Liver (tissue), 8 donors: ENCODE measurements at regions not wholly inside any gene's neighbourhood (a gene's known extent, or its start where the extent isn't known, plus 50 kb on each side); places are given as distances from the start of the nearest gene placed in this dataset.

Source experiments
- DNase-seq: peaks from one replicate; pipeline ENCODE4 v3.0.0-alpha.2; 2017; ENCODE audit warnings: low spot score
- H3K27ac ChIP-seq, 2 donors: one replicate each; pipeline ENCODE4 v1.7.0; 2013; ENCODE audit warnings: inconsistent platforms in 2 of 2, low read length in 2 of 2, control low read depth in 1 of 2, low read depth in 1 of 2, mild to moderate bottlenecking in 1 of 2
- H3K27me3 ChIP-seq, 4 donors: one replicate each; pipeline versions ENCODE4 v1.6.1 to v1.7.0; 2013; ENCODE audit warnings: low read length in 3 of 4, inconsistent platforms in 1 of 4, mild to moderate bottlenecking in 1 of 4, moderate library complexity in 1 of 4; ENCODE audit not compliant: control insufficient read depth in 4 of 4, insufficient read depth in 4 of 4
- H3K36me3 ChIP-seq, 4 donors: one replicate each; pipeline versions ENCODE4 v1.6.1 to v1.7.0; 2013; ENCODE audit warnings: low read length in 3 of 4, mild to moderate bottlenecking in 3 of 4, low read depth in 1 of 4, moderate library complexity in 1 of 4; ENCODE audit not compliant: control insufficient read depth in 4 of 4, insufficient read depth in 3 of 4
- H3K4me1 ChIP-seq, 4 donors: one replicate each; pipeline versions ENCODE4 v1.6.1 to v1.7.0; 2013; ENCODE audit warnings: low read length in 3 of 4, mild to moderate bottlenecking in 3 of 4, moderate library complexity in 1 of 4; ENCODE audit not compliant: control insufficient read depth in 4 of 4, insufficient read depth in 4 of 4
- H3K4me3 ChIP-seq, 3 donors: one replicate each; pipeline versions ENCODE4 v1.6.1 to v1.7.0; 2013; ENCODE audit warnings: low read length in 3 of 3, control low read depth in 1 of 3, low read depth in 1 of 3, mild to moderate bottlenecking in 1 of 3
- H3K9ac ChIP-seq, 2 donors: one replicate each; pipeline ENCODE4 v1.7.0; 2013; ENCODE audit warnings: low read length in 2 of 2, mild to moderate bottlenecking in 2 of 2, moderate library complexity in 2 of 2, control low read depth in 1 of 2, low read depth in 1 of 2
- H3K9me3 ChIP-seq, 4 donors: one replicate each; pipeline versions ENCODE4 v1.6.1 to v1.7.0; 2013; ENCODE audit warnings: low read length in 3 of 4; ENCODE audit not compliant: control insufficient read depth in 4 of 4
- ATF3 ChIP-seq: IDR thresholded peaks from 2 replicates; pipeline ENCODE4 v1.6.1; 2016; ENCODE audit warnings: antibody characterized with exemption
- CTCF ChIP-seq: fragments of 150-350 bp; IDR thresholded peaks from 2 replicates; pipeline ENCODE4 v1.5.1; 2017; ENCODE audit warnings: improper control_type of control experiment, low read depth, low read length; ENCODE audit not compliant: missing input control
- EGR1 ChIP-seq, 2 donors: IDR thresholded peaks; 2 replicates each; pipeline ENCODE4 v1.6.1; 2016 to 2018; ENCODE audit warnings: antibody characterized with exemption in 2 of 2, low read depth in 2 of 2
- FOXA1 ChIP-seq: IDR thresholded peaks from 2 replicates; pipeline ENCODE4 v1.6.1; 2016; ENCODE audit warnings: antibody characterized with exemption
- FOXA2 ChIP-seq: IDR thresholded peaks from 2 replicates; pipeline ENCODE4 v1.6.1; 2016; ENCODE audit warnings: antibody characterized with exemption
- GABPA ChIP-seq, 2 donors: IDR thresholded peaks in 1 of 2; conservative IDR thresholded peaks in 1 of 2; 2 replicates each; pipeline ENCODE4 v1.6.1; 2016; ENCODE audit warnings: antibody characterized with exemption in 2 of 2, mild to moderate bottlenecking in 1 of 2, moderate library complexity in 1 of 2
- HNF4A ChIP-seq, 2 donors: conservative IDR thresholded peaks; 2 replicates each; pipeline ENCODE4 v1.6.1; 2016; ENCODE audit warnings: antibody characterized with exemption in 2 of 2, mild to moderate bottlenecking in 2 of 2
- HNF4G ChIP-seq: IDR thresholded peaks from 2 replicates; pipeline ENCODE4 v1.6.1; 2016; ENCODE audit warnings: antibody characterized with exemption
- JUND ChIP-seq, 2 donors: IDR thresholded peaks; 2 replicates each; pipeline ENCODE4 v1.6.1; 2016; ENCODE audit warnings: antibody characterized with exemption in 2 of 2
- MAX ChIP-seq: IDR thresholded peaks from 2 replicates; pipeline ENCODE4 v1.6.1; 2016; ENCODE audit warnings: antibody characterized with exemption
- NR2F2 ChIP-seq: IDR thresholded peaks from 2 replicates; pipeline ENCODE4 v1.6.1; 2016; ENCODE audit warnings: antibody characterized with exemption
- RAD21 ChIP-seq, 2 donors: IDR thresholded peaks; 2 replicates each; pipeline ENCODE4 v1.6.1; 2016; ENCODE audit warnings: antibody characterized with exemption in 2 of 2, mild to moderate bottlenecking in 2 of 2
- REST ChIP-seq: IDR thresholded peaks from 2 replicates; pipeline ENCODE4 v1.6.1; 2016; ENCODE audit warnings: antibody characterized with exemption, mild to moderate bottlenecking
- RXRA ChIP-seq, 2 donors: IDR thresholded peaks; 2 replicates each; pipeline ENCODE4 v1.6.1; 2017 to 2018; ENCODE audit warnings: antibody characterized with exemption in 2 of 2, mild to moderate bottlenecking in 1 of 2
- SP1 ChIP-seq: IDR thresholded peaks from 2 replicates; pipeline ENCODE4 v1.6.1; 2018; ENCODE audit warnings: antibody characterized with exemption, mild to moderate bottlenecking
- TAF1 ChIP-seq: conservative IDR thresholded peaks from 2 replicates; pipeline ENCODE4 v1.6.1; 2016; ENCODE audit warnings: antibody characterized with exemption, mild to moderate bottlenecking
- YY1 ChIP-seq: IDR thresholded peaks from 2 replicates; pipeline ENCODE4 v1.6.1; 2016; ENCODE audit warnings: antibody characterized with exemption, mild to moderate bottlenecking
- ZBTB33 ChIP-seq: IDR thresholded peaks from 2 replicates; pipeline ENCODE4 v1.6.1; 2016; ENCODE audit warnings: antibody characterized with exemption
- WGBS: extraction: QIAGEN DNeasy Blood & Tissue Kit; methylation state at CpG from one replicate; pipeline ENCODE4 v1.1.7; 2013; 5-methylcytosine and 5-hydroxymethylcytosine counted together
- donor health status: healthy.
- donor health status: healthy.
- donor health status: healthy.
- donor health status: healthy.
- donor health status: healthy.

- TF ChIP-seq FOXA2 (no peak), RAD21 (IDR thresholded peaks at IDR 0.05) (no peak), HNF4G (no peak), GABPA (IDR thresholded peaks at IDR 0.05 in 1 of 2, conservative IDR thresholded peaks at IDR 0.05 in 1 of 2) (no peak), NR2F2 (no peak), ZBTB33 (no peak), TAF1 (no peak), FOXA1 (no peak), EGR1 (IDR thresholded peaks at IDR 0.05; ENCODE audit: low read depth in 2 of 2) (no peak), SP1 (no peak), MAX (no peak), CTCF (no peak), RXRA (IDR thresholded peaks at IDR 0.05) (no peak), REST (no peak), JUND (IDR thresholded peaks at IDR 0.05) (no peak), HNF4A (conservative IDR thresholded peaks at IDR 0.05) (no peak), ATF3 (no peak), YY1 (no peak)
- no peak for DNase-seq
- no peak overlapping the region for H3K9ac ChIP-seq
- no peaks in the 10 kb centered on the region for H3K27me3 ChIP-seq
- no peaks in the 10 kb centered on the region for H3K9me3 ChIP-seq
- H3K27ac ChIP-seq: no peak overlapping the region
- no peaks in the 10 kb centered on the region for H3K4me1 ChIP-seq
- no peak overlapping the region for H3K4me3 ChIP-seq
- H3K36me3 ChIP-seq: no peaks in the 10 kb centered on the region
- 89% methylated on average over 2 of the region's 2 CpGs for WGBS
Observed at GRCh38 chr13:44063467-44063866, 183.8 kb downstream of the LACC1 start.

- Histone ChIP-seq H3K9ac (no peak overlapping the region), H3K4me3 (no peak overlapping the region), H3K9me3 (no peaks in the 10 kb centered on the region), H3K36me3 (no peaks in the 10 kb centered on the region), H3K27me3 (no peaks in the 10 kb centered on the region), H3K27ac (no peak overlapping the region), H3K4me1 (no peaks in the 10 kb centered on the region)
- WGBS: 90% methylated on average over 2 of the region's 2 CpGs
- no peak for DNase-seq
- TF ChIP-seq RXRA (IDR thresholded peaks at IDR 0.05) (no peak), ZBTB33 (no peak)
Observed at GRCh38 chr13:44063881-44064280, 184.2 kb downstream of the LACC1 start.
